ENCODE measurements at regions not wholly inside any gene's neighbourhood (a gene's known extent, or its start where the extent isn't known, plus 50 kb on each side); places are given as distances from the start of the nearest gene placed in this dataset.

DNA sequence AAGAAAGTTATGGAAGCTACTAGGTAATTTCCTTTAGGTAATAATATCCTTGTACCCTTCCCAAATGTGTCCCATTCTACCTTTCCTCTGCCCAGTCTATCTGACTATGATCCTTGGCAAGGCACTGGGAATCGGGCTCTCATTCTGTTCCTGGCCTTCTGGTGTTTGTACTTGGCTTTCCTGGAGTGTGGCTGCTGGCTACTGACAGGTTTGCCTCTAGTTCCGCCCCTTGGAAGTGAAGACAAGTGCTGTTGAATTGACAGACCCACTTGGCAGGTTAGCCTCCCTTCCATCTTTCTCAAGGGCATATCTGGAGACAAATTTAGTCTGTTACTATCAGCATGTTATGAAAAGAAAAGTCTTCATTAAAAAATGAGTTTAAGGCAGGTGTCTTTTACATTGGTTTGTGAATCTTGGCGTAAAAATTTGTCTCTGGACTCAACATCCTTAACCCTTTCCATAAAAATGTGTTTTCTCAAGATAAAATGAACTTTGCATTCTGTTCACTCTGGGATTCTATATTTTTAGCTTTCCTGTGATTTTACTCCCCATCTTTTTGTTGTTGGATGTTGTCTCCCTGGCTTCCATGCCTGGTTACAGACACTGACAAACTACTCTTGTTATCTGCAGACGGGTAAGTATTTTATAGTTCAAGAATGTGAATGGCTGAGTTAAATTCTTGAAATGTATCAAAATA is 287.4 kb upstream of the PDGFD start:
- no peak for DNase-seq (ENCODE audit: low read depth in 2 of 2, low spot score in 1 of 2)

DNA sequence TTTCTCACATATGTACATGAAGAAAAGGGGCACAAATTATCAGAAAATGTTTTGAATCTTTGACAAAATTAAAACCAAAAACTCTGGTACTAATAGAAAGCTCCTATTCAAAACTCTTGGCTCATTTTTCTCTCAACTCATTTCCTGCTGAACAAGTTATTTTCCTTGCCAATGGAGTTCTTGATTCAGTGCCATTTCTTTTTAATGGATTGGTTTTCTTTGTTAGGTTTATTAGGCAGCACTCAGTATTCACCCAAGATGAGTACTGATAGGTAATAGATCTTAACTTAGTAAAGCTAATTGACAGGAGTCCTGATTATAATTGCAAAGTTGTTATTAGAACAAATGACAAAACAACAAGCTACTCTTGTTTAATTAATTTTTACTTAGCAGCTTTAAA is 279.4 kb upstream of the PDGFD start:
- DNase-seq (ENCODE audit: low read depth in 2 of 2, low spot score in 1 of 2), result no peak

DNA sequence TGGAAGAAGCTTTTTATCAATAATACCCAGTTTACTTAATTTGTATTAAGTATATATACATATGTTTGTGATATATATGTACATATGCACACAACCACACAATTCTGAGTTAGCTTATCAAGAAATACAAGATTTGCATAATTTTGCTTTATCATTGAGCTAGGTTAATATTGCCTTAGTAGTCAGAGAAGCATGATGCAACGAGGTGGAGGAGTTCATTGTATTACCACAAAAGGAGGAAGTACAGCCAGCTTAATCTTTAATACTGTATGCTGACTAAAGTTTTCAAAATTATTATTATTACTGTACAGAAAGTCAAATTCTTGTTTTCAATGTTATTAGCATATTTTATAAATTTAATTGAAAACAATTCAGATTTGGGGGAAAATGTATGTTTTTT is 278.4 kb upstream of the PDGFD start:
- DNase-seq (ENCODE audit: low read depth in 2 of 2, low spot score in 1 of 2), result no peak

DNA sequence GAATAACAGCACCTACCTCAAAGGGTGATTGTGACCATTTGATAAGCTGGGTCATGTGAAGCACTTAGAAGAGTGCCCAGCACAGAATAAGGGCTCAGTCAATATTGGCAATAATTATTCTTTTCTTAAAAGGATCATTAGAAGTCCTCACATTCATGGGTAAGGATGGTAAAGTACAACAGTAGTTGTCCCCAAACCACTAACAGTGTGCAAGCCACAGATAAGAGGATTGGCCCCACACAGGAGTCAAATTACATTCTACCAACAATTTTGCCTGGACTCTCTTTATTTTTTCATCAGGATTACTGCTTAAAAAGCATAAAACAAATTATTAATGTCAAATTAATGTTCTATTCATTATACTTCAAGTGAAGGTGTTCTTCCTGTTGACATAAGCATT is 271.5 kb upstream of the PDGFD start:
- no peak for DNase-seq (ENCODE audit: low read depth in 2 of 2, low spot score in 1 of 2)

DNA sequence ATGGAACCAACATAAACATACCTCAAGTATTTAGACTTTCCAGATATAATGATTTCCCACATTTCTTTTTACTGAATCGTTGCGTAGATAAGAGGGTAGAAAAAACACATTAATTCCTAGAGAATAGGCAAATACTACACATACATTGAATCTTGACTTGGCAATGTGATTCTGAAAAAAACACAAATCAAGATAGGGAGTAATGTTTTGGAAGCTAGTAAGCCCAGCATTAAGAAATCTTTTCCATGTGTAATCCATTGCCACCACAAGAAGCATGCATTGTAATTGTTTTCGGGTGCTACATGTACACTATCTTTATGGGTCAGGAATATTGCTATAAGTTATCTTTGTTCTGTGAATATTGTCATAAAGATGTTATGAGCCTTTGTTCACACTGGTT is 269.8 kb upstream of the PDGFD start:
- no peak for DNase-seq (ENCODE audit: low read depth in 2 of 2, low spot score in 1 of 2)

DNA sequence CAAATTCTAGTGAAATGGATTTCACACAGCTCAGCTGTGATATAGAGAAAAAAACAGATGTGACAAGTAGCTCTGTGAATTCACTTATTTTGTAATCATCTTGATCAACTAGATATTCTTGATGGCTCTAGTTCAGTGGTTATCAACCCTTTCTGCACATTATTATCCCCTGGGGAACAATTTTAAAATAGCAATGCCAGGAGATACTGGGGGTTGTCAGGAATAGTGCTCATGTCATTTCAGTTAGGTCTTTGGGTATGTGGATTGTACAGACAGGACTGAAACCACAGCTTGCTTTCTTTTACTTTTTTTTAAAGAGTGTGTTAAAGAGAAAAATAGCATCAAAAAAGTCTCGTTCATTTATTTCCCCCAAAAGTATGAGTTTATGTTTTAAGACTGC is 269.0 kb upstream of the PDGFD start:
- no peak for DNase-seq (ENCODE audit: low read depth in 2 of 2, low spot score in 1 of 2)

DNA sequence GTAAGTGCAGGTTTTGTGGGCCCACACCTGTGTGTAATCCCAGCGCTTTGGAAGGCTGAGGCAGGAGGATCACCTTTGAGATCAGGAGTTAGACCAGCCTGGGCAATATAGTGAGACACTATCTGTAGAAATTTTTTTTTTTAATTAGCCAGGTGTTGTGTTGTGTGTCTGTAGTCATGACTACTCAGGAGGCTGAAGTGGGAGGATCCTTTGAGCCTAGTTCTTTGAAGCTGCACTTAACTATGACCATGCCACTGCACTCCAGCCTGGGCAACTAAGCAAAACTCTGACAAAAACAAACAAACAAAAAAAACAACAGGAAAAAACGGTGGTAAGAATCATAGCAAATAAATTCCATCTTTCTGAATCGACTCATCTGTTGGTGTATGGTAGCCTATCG is 268.6 kb upstream of the PDGFD start:
- no peak for DNase-seq (ENCODE audit: low read depth in 2 of 2, low spot score in 1 of 2)

DNA sequence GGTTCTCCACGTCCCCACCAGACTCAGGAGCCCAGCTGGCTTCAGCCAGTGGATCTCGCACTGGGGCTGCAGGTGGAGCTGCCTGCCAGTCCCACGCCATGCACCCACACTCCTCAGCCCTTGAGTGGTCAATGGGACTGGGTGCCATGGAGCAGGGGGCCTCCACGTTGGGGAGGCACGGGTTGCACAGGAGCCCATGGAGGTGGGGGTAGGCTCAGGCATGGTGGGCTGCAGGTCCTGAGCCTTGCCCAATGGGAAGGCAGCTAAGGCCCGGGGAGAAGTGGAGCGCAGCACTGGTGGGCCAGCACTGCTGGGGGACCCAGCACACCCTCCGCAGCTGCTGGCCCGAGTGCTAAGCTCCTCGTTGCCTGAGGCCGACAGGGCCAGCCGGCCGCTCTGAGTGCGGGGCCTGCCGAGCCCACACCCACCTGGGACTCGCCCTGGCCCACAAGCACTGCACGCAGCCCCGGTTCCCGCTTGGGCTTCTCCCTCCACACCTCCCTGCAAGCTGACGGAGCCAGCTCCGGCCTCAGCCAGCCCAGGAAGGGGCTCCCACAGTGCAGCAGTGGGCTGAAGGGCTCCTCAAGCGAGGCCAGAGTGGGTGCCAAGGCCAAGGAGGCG is 258.5 kb upstream of the PDGFD start:
- no peak for DNase-seq (ENCODE audit: low read depth in 2 of 2, low spot score in 1 of 2)

DNA sequence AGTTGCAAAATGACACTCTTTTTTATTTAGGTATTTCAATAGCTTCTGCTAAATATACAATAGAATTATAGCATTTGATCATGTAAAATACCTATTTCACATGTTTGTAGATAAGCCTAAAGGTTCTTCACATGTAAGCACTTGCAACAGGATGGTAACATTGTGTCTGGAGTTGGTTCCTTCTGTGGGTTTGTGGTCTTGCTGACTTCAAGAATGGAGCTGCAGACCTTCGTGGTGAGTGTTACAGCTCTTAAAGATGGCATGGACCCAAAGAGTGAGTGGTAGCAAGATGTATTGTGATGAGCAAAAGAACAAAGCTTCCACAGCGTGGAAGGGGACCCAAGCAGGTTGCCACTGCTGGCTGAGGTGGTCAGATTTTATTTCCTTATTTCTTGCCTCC is 246.4 kb upstream of the PDGFD start:
- DNase-seq (ENCODE audit: low read depth in 2 of 2, low spot score in 1 of 2), result no peak

DNA sequence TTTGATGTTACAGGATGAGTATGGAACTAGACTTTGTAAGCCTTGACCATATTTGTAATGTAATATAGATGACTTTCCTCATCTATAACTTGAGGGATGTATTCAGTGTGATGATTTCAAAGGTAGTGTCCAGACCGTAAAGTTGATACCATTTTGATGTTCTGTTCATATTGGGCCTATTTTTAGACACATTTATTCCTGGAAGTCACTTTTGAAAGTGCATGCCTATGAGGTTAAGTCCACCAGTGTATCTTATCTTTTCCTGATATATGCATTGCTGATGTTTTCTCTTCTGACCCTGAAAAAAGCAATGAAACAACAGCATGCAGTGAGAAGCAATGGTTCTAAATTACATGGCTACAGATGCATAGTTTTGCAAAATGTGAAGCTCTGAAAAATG is 244.7 kb upstream of the PDGFD start:
- DNase-seq (ENCODE audit: low read depth in 2 of 2, low spot score in 1 of 2), result no peak

DNA sequence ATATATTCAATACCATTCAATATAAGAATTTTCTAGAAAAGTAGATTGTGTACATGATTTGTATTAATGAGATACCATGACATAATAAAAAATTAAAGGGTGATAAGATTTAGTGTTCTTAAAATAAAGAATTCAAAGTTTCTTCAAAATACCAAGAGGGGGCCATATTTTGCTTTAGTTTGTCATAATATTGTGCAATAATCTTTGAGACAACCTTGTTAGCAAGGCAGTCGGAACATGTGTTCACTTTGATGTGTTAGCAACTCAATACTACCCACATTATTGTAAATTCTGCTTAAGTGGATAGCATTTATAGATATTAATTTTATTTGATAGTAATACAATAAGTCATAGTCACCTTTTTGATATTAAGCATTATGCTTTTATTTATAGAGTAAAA is 241.3 kb upstream of the PDGFD start:
- no peak for DNase-seq (ENCODE audit: low read depth in 2 of 2, low spot score in 1 of 2)

DNA sequence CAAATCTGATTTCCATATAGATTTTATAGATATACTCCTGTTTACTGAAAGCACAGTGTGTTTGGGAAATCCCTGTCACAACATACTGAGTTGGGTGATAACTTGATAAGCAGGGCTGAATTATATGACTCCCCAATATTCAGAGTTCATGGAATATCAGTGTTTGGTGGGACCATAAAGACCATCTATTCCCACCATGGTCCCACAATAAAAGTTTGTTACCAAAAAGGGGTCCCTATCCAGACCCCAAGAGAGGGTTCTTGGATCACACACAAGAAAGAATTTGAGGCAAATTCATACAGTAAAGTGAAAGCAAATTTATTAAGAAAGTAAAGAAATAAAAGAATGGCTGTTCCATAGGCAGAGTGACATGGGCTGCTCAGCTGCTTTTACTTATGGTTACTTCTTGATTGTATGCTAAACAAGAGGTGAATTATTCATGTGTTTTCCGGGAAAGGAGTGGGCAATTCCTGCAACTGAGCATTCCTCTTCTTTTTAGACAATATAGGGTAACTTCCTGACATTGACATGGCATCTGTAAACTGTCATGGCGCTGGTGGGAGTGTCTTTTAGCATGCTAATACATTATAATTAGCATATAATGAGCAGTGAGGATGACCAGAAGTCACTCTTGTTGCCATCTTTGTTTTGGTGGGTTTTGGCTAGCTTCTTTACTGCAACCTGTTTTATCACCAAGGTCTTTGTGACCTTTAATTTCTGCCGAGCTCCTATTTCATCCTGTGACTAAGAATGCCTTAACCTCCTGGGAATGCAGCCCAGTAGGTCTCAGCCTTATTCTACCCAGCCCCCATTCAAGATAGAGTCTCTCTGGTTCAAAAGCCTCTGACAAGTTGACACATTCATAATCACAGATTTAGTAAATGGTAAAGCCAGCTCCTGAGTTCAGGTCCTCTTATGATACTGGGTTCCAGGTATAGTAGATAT is 240.6 kb upstream of the PDGFD start:
- no peak for DNase-seq (ENCODE audit: low read depth in 2 of 2, low spot score in 1 of 2)

DNA sequence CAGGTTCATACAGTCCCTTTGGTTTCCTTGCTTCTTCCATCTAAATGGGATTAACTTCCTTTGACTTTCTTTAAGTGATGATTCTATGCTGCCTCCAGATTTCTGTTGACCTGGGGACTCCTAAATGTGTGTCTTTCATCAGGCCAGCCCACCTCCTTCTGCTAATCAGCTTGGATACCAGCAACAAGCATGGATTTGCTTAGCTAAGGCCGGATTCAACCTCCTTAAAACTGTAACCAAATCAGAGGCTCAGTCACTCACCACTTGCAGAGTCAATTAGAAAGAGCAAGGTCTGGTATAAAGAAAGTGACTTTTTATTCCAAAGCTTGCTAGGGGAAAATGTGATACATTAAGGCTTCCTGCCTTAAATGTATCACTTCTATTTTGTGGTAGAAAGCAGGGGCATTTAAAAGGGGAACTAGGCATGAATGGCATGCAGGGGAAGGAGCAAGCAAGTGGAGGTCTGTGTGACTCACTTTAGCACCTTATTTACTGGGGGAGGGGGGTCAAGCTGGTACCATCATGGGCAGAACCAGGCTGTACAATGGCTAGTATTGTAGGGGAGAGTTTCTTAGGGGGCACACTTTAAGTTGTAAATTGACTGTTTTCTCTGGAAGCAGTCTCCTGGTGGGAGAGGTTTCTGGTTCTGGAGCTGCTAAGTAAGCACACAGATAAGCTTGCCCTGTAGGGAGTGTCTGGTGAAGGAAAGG is 239.0 kb upstream of the PDGFD start:
- DNase-seq (ENCODE audit: low read depth in 2 of 2, low spot score in 1 of 2), result no peak

DNA sequence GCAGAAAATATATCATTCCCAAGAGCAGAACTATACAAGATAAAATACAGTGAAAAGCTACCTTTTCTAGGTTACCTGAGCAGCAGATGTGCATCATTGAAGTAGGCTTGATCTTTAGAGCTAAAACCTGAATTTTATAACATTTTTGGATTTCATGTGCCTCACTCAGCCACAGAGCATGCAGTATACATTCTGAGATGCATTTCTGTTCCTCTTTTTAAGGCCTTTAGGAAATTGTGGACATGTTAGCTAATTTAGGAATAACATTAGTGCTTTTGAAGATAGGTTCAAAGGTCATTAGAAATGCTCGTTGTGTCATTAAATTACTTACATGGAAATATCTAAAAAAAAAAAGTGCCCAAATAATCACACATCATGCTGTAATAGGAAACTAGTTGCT is 230.6 kb upstream of the PDGFD start:
- no peak for DNase-seq (ENCODE audit: low read depth in 2 of 2, low spot score in 1 of 2)

DNA sequence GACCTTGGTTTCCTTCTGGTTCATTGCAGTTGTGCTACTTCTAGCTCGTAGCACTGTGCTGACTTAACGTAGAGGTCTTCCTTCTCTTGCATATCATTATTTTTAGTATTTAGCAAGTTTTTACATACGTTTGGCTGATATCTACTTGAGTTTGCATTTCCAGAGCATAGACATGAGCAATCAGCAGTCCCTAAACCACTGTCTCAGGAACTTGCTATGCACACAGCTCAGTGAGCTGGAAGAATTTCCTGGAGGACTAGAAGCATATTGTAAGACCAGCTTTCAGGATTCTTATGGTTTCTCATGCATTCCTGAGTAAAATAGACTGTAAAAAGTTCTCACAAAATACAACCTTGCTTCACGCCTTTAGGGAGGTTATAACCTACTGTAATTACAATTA is 226.7 kb upstream of the PDGFD start:
- no peak for DNase-seq (ENCODE audit: low read depth in 2 of 2, low spot score in 1 of 2)

DNA sequence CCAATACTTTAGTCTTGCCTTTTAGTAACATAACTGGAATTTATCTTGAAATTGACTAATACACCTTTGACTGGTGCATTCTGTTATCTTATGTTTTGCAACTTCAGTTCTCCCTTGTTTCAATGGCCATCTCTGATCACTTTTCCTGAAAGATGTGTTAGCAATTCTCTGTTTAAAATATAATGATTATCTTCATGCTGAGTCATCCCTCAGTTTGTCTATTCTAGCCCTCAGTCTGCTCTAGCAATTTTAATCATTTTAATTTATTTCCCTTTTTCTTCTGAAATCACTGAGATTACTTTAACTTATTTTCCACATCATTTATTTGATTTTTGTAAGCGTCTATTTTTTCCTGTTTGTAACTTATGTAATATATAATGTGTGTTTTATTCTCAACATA is 221.9 kb upstream of the PDGFD start:
- no peak for DNase-seq (ENCODE audit: low read depth in 2 of 2, low spot score in 1 of 2)

DNA sequence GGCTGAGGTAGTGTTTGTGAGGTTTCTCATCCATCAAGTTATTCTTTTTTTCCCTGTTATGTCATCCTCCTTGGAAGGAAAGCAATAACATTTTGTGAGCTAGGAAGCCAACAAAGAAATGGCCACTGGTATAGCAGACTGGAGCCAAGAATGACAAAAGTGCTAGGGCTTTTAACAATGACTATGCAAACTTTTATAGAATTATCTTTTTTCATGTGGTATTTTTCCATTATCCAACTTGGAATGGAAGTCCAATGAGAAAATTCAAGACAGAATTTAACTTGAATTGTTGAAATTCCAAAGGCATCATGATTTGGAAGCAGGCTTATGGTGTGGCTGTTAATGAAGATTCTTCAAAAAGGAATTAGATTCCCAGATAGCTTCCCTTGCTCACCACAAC is 216.4 kb upstream of the PDGFD start:
- no peak for DNase-seq (ENCODE audit: low read depth in 2 of 2, low spot score in 1 of 2)

DNA sequence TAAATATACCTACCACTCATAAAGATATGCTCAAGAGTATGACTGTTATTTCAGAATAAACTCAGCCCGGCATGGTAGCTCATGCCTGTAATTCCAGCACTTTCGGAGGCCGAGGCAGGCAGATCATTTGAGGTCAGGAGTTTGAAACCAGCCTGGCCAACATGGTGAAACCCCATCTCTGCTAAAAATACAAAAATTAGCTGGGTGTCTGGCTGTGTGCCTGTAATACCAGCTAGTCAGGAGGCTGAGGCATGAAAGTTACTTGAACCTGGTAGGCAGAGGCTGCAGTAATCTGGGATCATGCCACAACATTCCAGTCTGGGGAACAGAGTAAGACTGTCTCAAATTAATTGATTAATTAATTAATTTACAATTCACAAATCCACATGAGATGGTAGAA is 208.2 kb upstream of the PDGFD start:
- no peak for DNase-seq (ENCODE audit: low read depth in 2 of 2, low spot score in 1 of 2)

DNA sequence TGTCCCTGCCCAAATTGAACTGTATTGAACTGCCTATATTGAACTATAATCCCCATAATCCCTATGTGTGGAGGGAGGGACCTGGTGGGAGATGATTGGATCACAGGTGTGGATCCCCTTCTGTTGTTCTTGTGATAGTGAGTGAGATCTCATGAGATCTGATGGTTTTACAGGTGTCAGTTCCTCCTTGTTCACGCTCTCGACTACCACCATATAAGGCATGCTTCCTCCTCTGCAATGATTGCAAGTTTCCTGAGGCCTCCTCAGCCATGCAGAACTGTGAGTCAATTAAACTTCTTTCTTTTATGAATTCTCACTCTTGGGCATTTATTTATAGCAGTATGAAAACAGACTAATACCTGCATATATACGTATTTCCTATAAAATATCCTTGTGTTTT is 206.5 kb upstream of the PDGFD start:
- no peak for DNase-seq (ENCODE audit: low read depth in 2 of 2, low spot score in 1 of 2)

DNA sequence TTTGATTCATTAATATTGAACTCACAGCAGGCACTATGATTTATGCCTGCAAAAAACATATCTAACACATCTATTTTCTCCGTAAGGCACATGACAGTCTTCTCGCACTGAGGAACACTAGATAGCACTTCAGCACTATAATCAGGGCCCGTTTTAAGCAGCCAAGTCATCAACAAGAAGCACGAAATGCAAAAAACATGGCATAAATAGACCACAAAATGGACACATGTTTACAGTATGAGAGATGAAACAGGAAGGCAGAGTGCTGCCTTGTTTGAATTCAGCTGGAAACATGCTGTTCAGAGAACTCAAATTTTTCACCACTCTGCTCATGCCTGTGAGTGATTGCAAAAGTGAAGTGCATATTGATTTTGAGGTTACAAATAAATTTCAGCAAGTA is 205.8 kb upstream of the PDGFD start:
- DNase-seq (ENCODE audit: low read depth in 2 of 2, low spot score in 1 of 2), result no peak

DNA sequence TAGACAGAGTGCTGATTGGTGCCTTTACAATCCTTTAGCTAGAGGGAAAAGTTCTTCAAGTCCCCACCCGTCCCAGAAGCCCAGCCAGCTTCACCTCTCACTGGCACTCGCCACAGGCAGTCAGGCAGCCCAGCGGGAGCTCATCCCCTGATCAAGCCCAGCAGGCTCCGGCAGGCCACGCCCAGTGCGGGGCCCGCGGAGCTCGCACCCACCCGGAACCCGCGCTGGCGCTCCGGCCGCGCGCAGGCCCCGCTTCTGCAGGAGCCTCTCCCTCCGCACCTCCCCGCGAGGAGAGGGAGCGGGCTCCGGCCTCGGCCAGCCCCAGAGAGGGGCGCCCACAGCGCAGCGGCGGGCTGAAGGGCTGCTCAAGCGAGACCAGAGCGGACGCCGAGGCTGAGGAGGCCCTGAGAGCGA is 202.4 kb upstream of the PDGFD start:
- DNase-seq (ENCODE audit: low read depth in 2 of 2, low spot score in 1 of 2), result no peak

DNA sequence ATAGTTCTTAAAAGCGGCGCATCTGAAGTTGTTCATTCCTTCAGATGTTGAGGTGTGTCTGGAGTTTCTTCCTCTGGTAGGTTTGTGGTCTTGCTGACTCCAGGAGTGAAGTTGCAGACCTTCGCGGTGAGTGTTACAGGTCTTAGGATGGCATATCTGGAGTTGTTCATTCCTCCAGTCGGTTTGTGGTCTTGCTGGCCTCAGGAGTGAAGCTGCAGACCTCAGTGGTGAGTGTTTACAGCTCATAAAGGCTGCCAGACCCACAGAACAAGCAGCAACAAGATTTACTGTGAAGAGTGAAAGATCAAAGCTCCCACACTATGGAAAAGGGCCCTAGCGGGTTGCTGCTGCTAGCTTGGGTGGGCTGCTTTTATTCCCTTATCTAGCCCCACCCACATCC is 201.7 kb upstream of the PDGFD start:
- DNase-seq (ENCODE audit: low read depth in 2 of 2, low spot score in 1 of 2), result no peak
